G401.6 (cell line): ENCODE measurements at regions not wholly inside any gene's neighbourhood (a gene's known extent, or its start where the extent isn't known, plus 50 kb on each side); places are given as distances from the start of the nearest gene placed in this dataset.

Experiments used
- FAIRE-seq: peaks from 2 replicates; lab custom pipeline; 2012; peaks lifted over from hg19 to GRCh38; lab: Jason Lieb, UNC

DNA sequence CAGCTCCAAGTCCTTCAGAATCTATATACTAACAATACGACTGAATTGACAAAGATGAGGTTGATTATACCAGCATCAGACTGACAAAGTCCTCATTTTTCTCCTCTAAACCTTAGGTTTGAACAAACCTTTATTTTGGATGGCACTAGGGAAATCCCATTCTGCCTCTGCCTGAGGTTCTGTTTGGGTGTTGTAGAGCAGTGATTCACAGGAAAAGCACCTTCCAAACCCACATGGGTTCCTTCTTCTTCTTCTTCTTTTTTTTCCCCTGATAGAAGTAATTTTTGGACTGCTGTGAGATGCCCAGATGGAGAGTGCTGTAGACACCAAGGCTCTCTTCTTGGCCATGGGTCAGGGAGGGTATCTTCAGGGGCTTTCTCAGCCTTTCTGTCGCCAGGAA, 164.9 kb upstream of the PAPPA start:
- FAIRE-seq = no peak

DNA sequence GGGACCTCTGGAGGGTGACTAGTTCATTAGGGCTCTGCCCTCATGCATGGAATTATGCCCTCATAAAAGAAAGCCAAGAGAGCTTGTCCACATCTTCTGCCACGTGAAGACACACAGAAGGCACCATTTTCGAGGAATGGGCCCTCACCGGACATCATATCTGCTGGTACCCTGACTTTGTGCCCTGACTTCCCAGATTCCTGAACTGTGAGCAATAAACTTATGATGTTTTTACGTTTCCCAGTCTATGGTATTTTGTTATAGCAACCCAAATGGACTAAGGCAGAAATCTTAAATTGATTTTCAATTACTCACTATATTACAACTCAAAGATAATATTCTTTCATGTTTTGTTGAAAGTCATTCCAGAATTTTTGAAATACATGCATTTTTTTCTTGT, 163.8 kb upstream of the PAPPA start:
- no peak for FAIRE-seq

DNA sequence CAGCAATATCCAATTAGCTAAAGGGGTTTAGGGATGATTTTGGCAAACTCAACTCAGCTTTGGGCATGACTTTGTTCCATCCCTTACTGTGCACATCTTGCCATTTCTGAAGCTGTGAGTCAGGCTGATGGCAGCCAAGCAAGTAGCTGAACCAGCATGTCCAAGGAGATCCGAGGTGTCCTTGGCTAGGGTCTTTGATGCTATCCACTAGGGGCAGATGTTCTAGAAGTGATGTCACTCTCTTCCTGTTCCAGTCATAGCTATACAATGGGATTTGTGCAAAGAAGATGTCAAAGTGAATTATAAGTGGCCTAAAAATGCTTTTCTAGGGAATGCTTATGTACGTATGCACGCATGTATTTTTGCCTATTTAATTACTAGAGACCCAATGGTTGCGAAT, 160.8 kb upstream of the PAPPA start:
- no peak for FAIRE-seq

DNA sequence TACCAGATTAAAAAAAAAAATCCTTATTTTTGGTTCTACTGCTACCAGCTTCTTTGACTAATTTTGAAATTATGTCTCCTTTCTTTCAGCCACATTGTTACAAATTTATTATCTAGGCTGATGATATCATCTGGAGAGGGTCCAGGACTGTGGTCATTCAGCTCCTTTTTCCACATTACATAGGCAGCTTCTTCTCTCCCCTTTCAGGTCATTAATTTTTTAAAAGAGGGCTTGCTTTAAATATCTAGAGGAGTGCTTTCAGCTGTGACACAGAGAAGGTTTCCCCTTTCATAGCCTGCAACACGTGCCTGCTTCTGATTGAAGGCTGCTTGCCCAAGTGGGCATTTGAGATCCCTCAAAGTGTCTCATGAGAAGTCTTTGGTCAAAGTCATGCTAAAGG, 155.7 kb upstream of the PAPPA start:
- no peak for FAIRE-seq

DNA sequence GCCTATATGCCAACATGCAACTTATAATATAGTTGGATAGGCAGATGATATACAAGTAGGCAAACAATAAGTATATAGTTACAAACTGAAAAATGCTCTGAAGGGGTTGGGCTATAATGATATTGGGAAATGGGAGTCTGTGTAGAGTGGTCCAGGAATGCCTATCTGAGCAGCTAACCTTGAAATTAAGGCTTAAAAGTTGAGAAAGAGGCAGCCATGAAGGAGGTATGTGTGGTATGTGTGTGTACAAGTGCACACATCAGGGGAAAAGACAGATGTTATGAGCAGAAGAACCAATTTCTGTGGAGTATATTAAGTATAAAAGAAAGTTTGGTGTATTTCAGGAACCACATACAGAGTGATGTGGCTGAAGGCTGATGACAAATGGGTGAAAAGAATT, 154.9 kb upstream of the PAPPA start:
- FAIRE-seq = no peak

DNA sequence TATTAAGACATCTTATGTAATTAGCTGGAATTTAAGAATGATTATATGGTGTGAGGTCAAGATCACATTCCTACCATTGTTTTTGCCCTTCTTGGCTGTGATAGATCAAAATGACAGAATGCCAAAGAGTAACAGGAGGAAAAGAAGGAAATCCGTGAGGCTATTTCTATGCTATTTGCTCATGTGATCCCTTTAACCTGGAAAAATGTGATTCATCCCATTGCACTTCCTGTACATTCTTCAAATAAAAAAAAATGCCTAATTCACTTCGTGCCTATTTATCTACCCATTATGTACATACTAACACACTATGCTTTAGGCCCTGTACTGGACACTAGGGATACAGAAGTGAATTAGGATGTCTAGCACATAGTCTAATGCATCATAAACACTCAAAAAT, 154.1 kb upstream of the PAPPA start:
- FAIRE-seq = no peak

DNA sequence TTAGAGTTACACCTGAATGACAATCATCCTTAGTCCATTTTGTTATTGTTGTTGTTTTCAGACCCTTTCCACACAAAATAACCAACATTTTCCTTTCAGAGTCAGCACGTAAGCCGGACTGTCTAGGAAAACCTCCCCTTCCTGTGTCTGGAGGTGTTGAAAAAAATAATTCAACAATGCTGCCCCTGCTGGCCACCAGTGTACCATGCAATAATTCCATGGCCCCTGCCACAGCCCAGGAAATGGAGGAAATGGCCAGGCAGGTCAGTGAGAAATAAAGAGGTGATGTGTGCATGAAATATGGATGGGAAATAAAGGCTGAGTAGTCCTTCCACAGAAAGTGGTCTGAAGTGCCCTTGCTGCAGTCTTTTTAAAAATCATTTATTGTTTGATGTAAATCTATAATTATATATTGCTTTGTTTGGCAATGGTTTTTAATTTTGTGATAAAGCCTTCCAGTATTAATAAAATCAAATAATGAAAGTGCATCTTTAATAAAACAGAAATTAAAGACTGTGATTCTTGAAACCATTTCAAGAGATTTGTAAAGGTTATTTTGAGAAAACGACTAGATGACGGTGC, 152.8 kb upstream of the PAPPA start:
- no peak for FAIRE-seq

DNA sequence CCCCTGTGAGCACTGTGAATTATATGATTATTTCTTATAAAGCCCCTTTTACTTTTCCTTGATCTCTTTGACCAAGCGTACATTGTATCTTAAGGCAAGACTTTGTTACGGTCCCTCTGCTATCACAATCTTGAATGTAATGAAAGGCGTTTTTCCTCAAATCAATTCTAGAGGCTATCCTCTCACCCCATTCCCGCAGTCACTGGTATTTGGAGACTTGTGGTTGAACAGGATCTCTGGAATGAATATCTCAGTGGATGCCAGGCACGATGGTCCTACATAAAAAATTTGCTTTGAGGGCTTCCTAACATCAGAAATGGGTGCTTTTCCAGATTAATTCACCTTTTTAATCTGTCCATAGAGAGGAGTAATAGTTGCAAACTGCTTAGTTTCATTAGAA, 151.4 kb upstream of the PAPPA start:
- no peak for FAIRE-seq

DNA sequence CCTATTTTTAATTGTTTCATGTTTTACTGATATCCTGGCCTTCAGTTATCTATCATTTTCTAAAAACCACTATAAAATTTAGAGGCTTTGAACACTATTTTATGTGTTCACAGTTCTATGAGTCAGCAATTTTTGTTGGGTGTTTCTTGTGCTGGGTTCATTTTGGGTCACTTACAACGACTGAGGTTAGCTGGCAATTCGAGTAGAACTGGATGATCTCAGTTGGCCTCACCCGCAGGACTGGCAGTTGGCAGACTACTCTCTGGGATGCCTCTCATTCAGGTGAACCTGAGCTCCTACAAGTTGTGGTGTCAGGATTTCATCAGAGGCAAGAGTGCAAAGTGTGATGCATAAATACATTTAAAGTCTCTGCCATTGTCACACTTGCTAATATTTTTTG, 151.0 kb upstream of the PAPPA start:
- no peak for FAIRE-seq

DNA sequence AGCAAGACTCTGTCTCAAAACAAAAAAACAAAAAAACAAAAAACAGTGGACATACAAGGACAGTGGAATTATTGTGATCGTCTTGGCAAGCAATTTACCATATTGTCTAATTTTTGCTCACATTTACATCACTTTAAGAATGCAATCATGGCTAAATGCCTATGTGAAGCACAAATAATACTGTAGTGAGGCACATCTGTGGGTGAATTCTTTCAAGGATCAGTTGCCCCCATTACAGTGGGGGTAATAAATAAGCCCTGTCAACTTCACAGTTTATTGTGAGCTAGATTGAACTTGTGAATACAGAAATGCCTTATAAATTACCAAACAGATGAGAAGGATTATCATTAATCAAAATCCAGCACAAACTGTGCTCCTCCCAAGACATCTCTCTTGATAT, 150.2 kb upstream of the PAPPA start:
- no peak for FAIRE-seq

DNA sequence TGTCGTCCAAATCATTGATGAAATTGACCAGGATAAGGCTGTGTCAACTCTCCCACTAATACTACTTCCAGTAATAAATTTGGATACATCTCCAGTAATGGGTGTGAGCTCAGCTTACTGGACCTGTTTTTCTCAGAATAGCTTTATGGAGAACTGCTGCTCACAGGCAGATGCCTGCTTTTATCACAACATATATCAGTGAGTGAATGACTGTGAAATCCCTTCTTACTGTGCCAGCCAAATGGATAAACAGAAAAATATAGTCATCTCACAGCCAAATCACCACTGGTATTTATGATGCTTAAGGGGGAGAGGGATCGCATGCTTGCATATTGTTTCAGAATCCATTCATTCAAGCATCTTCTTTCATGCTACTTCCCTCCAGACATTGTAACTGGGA, 148.4 kb upstream of the PAPPA start:
- FAIRE-seq = no peak

DNA sequence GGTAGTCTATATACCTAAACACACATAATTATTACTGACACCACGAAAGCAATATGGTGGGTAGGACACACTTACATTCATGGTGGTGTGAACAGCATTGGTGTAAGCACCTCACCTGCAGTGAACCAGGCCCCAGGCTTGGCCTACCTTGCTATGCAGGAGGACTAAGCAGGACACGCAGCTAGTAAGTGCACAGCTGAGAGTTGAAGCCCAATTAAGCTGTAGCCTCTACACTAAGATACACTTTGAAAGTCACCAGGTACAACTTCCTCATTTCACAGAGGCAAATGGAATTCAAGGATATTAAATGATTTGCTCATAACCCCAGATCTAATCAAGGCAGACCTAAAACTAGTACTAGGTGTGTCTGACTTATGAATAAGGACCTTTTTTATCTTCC, 145.8 kb upstream of the PAPPA start:
- no peak for FAIRE-seq

DNA sequence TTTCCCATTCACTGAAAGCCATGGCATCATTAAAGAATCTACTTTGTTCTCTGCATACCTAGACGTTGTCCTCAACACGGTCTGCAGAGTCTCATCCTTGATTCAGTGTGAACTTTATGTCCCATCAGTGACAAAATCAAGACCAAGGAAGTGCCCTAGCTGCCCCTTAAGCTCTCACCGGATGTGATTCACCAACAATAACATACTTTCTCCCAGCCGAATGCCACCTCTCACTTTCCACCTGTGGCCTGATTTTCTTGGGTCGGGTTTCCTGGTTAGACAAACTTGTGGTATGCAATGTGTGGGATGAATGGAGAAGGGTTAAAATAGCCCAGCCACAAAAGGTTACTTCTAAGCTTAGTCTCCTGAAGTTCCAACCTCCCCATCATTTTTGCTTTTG, 145.3 kb upstream of the PAPPA start:
- no peak for FAIRE-seq

DNA sequence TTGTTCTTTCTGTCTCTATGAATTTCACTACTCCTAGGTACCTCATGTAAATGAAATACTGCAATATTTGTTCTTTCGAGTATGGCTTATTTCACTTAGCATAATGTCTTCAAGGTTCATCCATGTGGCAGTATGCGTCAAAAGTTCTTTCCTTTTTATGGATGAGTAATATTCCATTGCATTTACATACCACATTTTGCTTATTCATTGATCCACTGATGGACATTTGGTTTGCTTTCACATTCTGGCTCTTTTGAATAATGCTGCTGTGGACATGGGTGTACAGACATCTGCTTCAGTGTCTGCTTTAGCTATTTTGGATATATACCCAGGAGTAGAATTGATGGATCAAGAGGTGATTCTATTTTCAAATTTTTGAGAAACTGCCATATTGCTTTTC, 144.2 kb upstream of the PAPPA start:
- no peak for FAIRE-seq

DNA sequence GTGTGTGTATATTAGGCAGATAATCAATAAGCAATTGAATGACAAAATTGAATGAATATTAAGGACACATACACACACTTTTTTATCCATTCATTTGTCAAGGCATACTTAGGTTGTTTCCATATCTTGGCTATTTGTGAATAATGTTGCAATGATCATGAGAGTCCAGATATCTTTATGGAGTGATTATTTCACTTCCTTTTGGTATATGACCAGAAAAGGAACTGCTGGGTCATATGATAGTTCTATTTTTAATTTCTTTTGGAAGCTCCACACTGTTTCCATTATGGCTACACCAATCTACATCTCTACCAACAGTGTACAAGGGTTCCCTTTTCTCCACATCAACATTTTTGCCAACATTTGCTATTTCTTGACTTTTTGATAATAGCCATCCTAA, 137.7 kb upstream of the PAPPA start:
- no peak for FAIRE-seq

DNA sequence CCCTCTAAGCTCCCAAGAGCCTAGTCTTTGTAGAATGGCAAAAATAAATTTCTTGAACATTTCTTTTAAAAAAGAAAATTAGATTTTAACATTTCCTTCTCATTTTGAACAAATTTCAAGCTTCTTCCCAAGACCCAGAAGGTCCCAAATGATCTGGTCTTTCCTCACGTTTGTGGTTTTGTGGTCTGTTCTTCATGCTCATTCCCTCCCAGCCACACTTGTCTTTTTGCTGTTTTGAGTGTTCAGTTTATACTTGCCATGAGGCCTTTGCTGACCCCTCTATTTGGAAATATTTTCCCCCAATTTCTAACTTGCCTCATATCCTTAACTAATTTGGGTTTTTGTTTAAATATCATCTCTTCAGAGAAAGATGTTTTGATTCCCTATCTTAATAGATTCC, 133.4 kb upstream of the PAPPA start:
- FAIRE-seq = no peak

DNA sequence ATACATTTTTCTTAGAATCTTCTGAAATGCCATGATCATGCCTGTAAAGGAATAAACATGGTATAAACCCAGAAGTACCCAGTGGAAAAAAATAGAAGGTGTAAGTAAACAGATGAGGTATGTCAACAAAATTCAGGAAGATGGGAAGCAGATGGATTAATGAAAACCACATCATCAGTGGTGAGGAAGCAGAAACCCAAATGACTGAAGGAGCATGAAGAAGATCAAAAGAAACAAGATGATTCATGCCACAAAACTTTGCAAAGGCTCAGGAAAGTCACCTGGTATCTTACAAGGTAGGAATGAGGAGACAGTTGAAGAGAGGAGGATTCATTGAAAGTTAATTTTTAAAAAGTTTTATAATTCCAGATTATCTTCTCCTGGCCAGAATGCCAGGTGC, 132.8 kb upstream of the PAPPA start:
- no peak for FAIRE-seq

DNA sequence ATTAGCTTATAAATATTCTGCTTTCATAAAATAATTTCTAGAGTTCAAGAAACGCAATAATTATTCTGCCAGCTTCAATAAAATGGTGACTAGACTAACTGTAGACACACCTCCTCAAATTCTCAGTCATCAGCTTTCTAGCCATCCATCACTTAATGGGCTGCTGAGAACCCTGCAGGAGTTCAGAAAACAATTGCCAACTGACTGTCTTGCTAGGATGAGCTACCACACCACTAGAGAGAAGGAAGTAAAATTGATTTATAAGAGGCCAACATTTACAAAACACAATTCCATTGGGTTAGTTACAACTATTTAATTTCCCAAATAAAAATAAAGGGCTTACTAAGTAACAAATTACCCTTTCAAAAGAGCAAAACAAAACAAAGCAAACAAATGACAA, 126.5 kb upstream of the PAPPA start:
- no peak for FAIRE-seq

DNA sequence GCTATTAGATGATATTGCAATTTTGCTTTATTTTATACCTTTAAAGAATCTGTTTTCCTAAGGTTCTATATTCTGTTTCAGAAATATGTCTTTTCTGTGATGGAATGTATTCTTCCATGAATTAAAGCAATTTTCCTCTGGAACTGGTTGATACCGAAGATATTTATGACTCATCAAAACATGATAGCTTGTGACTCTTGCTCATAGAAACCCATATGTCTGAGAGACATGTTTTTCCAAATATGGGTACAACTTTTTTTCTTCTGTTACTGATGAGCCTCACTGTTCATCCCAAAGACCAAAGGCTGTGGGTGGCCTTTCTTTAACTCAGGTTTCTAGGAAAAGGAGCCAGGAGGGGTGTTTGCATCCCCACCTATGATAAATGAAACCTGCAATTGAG, 126.1 kb upstream of the PAPPA start:
- FAIRE-seq = no peak

DNA sequence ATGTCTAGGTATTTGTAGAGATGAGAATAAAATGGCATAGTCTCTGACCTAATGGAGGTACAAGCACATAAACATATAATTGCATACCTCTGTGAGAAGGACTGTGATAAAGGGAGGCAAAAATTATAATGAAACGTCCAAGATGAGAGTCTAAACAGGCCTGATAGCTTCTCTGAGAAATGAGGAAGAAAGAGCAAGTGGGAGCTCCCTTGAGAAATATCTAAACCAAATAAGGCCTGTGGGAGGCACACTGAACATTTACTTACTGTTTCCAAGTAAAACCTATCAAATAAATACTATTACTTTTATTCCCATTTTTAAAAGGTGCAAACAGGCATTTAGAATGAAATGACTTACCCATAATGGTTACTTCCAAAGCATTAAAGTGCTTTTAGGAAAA, 125.6 kb upstream of the PAPPA start:
- no peak for FAIRE-seq

DNA sequence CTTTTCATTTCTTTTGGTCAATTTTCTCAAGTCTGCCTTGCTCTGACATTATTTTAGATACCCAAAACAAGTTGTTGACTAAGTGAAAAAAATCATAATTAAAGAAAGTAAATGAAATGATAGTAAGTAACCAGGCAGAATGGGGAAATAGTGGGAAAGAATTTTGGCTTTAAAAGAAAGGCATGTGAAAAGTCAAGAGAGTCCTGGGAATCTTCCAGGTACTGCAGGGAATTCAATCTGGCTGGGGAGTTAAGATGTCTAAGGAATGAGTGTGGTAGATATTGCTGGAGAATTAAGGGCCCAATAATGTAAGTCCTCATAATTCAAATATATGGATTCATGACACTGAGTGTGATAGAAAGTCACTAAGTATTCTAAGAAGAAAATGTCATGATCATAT, 123.1 kb upstream of the PAPPA start:
- no peak for FAIRE-seq

DNA sequence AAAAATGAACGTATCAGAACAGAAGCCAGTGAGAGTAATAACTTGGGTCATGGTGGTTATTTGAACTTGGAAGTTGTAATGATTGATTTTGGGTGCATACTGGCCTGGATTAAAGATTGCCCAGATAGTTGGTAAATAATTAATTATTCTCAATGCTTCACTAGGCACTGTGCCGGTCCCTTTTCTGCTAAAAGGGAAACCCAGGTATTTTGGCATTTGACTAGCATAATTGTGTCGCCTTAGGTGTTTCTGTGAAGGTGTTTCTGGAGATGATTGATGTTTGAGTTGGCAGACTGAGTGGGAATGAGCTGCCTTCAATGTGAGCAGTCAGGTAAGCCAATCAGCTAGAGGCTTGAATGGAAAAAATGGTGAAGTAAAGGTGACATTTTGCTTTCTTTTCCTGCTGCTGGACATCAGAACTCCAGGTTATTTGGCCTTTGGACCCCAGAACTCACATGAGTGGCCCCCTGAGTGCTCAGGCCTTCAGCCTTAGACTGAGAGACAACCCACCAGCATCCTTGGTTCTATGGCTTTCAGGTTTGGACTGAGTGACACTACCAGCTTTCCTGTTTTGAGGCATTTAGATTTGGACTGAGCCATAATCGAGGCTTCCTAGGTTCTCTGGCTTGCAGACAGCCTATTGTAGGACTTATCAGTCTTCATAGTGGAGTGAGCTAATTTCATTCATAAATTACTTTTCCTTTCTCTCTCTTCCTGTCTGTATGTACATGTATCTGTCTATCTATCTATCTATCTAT, 120.7 kb upstream of the PAPPA start:
- no peak for FAIRE-seq

DNA sequence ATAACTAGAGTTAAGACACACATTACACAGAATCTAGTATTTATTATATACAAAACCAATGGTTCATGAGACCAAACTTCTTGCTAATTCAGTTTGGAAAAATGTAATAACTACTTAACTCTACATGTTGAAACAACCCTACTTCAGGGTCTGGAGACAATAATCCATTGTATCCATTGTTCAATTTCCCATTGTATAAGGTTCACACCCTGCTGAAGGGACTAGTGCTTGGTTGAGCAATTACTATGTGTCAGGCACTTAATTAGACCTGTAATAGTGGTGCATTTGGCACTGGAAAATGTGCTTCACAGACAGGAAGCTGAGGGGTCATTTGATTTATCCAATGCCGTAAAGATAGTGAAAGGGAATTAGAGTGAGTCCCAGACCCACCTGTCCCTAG, 114.3 kb upstream of the PAPPA start:
- no peak for FAIRE-seq

DNA sequence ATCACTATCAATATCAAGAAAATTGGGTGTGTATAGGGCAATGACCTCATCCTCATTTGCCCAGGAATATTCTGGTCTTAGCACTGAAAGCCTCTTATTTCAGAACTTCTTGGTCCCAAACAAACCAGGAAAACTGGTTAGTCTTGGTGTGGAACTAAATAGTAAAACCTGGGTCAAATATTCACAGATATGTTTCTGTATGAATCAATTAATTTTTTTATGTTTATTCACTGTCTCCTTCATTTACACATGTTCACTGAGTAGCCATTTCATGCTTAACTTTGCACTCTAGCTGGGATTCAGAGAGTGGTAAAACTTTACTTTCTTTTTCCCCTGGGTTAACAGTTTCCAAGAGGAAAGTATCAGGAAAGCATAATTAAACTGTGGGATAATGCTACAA, 113.7 kb upstream of the PAPPA start:
- FAIRE-seq = no peak

DNA sequence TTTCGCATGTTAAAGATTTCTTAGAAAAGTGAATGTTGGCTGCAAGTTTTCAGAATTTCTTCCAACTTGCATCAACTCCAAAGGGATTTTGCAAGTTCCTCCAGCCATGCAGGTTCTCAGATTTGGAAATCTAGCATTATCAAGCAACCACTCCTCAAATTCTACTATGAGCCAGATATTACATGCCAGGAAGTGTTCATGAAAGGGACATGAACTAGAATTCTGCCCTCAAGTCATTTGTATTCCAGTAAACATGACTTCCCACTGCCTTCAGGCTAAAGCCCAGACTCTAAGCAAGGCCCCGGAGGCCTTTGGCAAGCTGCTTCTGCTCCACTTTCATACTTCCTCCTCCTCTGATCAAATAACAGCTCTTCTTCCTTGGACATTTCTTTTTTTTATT, 111.3 kb upstream of the PAPPA start:
- no peak for FAIRE-seq
